ENCODE measurements at regions not wholly inside any gene's neighbourhood (a gene's known extent, or its start where the extent isn't known, plus 50 kb on each side); places are given as distances from the start of the nearest gene placed in this dataset.

DNA sequence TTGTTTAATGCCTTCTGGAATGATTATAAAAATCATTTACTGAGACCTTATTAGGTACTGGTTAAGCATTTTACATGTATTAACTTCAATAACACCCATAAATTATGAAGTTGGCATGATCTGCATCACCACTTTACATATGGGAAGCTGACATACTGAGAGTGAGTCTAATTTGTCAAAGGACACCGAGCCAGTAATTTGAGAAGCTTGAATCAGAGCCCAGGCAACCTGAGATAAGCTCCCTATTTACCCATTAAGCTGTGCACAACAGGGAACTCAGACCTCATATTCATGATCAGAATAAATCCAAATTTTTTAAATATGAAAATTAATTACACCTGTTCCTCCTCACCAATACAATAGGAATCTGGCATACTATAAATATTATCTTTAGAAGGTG, 247.9 kb upstream of the EPHA5 start:
- Histone ChIP-seq H3K27me3 (ENCODE audit: insufficient read depth in 3 of 3, low read length in 2 of 3) (no peaks in the 10 kb centered on the region), H3K4me3 (no peak overlapping the region), H3K36me3 (ENCODE audit: insufficient read depth in 1 of 2, low read depth in 1 of 2) (no peaks in the 10 kb centered on the region), H3K27ac (no peak overlapping the region), H3K9me3 (no peaks in the 10 kb centered on the region), H3K4me1 (no peaks in the 10 kb centered on the region)
- intact Hi-C loops (cut with DNase I), result no loop called here
- no peak for DNase-seq
- TF ChIP-seq, protein P1, sequence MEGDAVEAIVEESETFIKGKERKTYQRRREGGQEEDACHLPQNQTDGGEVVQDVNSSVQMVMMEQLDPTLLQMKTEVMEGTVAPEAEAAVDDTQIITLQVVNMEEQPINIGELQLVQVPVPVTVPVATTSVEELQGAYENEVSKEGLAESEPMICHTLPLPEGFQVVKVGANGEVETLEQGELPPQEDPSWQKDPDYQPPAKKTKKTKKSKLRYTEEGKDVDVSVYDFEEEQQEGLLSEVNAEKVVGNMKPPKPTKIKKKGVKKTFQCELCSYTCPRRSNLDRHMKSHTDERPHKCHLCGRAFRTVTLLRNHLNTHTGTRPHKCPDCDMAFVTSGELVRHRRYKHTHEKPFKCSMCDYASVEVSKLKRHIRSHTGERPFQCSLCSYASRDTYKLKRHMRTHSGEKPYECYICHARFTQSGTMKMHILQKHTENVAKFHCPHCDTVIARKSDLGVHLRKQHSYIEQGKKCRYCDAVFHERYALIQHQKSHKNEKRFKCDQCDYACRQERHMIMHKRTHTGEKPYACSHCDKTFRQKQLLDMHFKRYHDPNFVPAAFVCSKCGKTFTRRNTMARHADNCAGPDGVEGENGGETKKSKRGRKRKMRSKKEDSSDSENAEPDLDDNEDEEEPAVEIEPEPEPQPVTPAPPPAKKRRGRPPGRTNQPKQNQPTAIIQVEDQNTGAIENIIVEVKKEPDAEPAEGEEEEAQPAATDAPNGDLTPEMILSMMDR (IDR thresholded peaks at IDR 0.05), result no peak
- 0 to 2% (median 0%) methylated on average over 1 of the region's 1 CpG for WGBS, 3 donors
- ATAC-seq, result no peak

DNA sequence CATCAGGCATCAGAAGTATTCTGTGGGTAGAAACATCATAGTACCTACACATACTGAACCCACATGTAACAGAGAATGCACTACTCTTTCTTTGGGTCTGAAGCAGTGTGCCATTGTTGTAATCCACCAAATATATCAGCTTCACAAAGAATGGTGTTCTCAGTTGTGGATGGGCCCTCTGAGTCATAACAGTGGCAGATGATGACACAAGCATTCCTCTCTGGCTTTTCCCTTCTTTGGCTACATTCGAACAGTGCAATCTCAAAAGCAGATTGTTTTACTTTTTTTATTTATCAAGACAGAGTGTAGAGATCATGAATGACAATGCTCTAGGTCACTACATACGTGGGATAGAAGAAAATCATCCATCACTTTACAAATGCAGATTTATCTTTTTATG, 247.2 kb upstream of the EPHA5 start:
- TF ChIP-seq, protein P1 (IDR thresholded peaks at IDR 0.05), result no peak
- Histone ChIP-seq H3K4me1 (no peaks in the 10 kb centered on the region), H3K36me3 (ENCODE audit: insufficient read depth in 1 of 2, low read depth in 1 of 2) (no peaks in the 10 kb centered on the region), H3K4me3 (no peak overlapping the region), H3K9me3 (no peaks in the 10 kb centered on the region), H3K27me3 (ENCODE audit: insufficient read depth in 3 of 3, low read length in 2 of 3) (no peaks in the 10 kb centered on the region), H3K27ac (no peak overlapping the region)
- intact Hi-C loops (cut with DNase I), result no loop called here
- ATAC-seq (no peak), DNase-seq (no peak)
- 60 to 67% (median 65%) methylated on average over 2 of the region's 2 CpGs for WGBS, 3 donors

DNA sequence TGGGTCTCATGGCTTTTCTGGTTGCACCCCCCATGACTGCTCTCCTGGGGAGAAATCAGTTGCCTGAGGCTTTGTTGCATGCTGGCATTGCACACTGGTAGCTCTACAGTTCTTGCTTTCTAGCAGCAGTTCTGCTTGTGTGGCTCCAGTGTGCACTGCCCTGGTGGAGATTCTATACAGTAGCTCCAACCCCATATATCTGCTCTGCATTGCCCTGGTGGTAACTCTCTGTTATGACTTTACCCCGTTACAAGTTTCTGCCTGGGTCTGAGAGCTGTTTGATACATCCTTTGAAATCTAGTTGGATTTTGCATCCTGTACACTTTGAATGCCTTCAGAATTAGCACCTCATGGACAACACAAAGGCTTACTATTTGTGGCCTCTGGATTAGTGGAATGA, 241.4 kb upstream of the EPHA5 start:
- WGBS, 3 donors, result 44 to 84% (median 79%) methylated on average over 1 of the region's 1 CpG
- intact Hi-C loops (cut with DNase I), result no loop called here
- Histone ChIP-seq H3K27ac (no peak overlapping the region), H3K9me3 (no peaks in the 10 kb centered on the region), H3K27me3 (ENCODE audit: insufficient read depth in 3 of 3, low read length in 2 of 3) (no peaks in the 10 kb centered on the region), H3K4me3 (no peak overlapping the region), H3K36me3 (ENCODE audit: insufficient read depth in 1 of 2, low read depth in 1 of 2) (no peaks in the 10 kb centered on the region), H3K4me1 (no peaks in the 10 kb centered on the region)
- TF ChIP-seq, protein P1 (IDR thresholded peaks at IDR 0.05), result no peak
- DNase-seq (no peak), ATAC-seq (no peak)

DNA sequence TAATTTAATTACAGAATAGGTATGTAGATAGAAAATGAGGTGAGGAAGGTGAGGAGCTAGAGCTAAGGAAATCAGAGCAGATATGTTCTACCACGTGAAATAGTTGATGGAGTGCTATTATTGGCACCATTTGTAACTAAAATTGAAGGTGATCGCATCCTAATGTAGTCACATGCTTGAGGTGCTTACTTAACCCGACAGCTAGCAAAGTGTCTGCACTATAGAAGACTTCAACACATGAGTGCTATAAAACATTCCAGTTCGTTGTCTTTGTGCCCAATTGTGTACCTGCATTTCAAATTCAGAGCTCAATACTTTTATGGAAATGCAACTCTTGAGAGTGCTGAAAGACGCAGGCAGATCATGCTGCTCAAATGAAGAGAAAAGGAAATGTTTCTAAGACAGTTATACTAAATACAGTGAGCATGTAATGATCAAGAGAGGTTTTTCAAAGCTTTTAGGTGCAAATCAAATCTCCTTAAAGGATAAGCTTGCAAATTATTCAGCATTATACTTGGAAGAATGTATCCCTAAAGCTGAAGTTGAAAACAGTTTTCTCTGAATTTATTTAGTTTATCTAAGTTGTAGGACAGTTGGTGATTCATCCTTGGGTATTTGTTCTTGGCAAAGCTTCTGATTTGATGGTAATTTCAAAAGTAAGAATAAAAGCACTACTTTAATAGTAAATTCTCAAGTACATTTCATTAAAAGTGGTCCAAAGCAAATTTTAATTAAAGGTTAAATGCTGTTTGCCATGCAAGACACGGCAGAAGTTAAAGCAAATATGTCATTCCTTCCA, 223.9 kb upstream of the EPHA5 start:
- Histone ChIP-seq H3K4me3 (no peak overlapping the region), H3K9me3 (no peaks in the 10 kb centered on the region), H3K27ac (no peak overlapping the region), H3K4me1 (no peaks in the 10 kb centered on the region), H3K36me3 (ENCODE audit: insufficient read depth in 1 of 2, low read depth in 1 of 2) (no peaks in the 10 kb centered on the region), H3K27me3 (ENCODE audit: insufficient read depth in 3 of 3, low read length in 2 of 3) (no peaks in the 10 kb centered on the region)
- ATAC-seq (no peak), DNase-seq (no peak)
- 51 to 54% (median 52%) methylated on average over 6 of the region's 6 CpGs for WGBS, 3 donors
- intact Hi-C loops (cut with DNase I), result no loop called here
- TF ChIP-seq, protein P1 (IDR thresholded peaks at IDR 0.05), result no peak

DNA sequence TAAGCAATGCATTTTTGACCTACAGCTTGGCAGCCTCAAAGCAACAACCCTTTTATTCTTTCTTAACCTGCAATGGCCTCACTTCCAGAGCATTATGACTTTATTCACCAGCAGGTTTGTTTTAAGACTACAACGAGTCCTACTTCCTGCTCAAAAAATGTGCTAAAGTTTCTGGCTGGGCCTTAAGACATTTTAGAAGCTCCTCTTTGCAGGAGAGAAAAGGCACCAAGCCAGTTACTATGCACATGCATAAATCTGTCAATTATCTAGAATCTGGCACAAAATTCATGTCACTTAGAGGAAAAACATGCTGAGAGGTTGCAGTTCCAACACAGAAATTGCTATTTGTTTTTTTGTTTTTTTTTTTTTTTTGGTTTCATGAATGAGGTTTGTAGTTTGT, 223.0 kb upstream of the EPHA5 start:
- Histone ChIP-seq H3K4me1 (no peaks in the 10 kb centered on the region), H3K4me3 (no peak overlapping the region), H3K36me3 (ENCODE audit: insufficient read depth in 1 of 2, low read depth in 1 of 2) (no peaks in the 10 kb centered on the region), H3K27ac (no peak overlapping the region), H3K9me3 (no peaks in the 10 kb centered on the region), H3K27me3 (ENCODE audit: insufficient read depth in 3 of 3, low read length in 2 of 3) (no peaks in the 10 kb centered on the region)
- 3 to 8% (median 4%) methylated on average over 1 of the region's 1 CpG for WGBS, 3 donors
- ATAC-seq (no peak), DNase-seq (no peak)
- intact Hi-C loops (cut with DNase I), result no loop called here
- TF ChIP-seq, protein P1 (IDR thresholded peaks at IDR 0.05), result no peak
